Activated CD4-positive, CD25-positive, alpha-beta regulatory T cell (primary cell): ENCODE measurements at regions not wholly inside any gene's neighbourhood (a gene's known extent, or its start where the extent isn't known, plus 50 kb on each side); places are given as distances from the start of the nearest gene placed in this dataset.
"Not testable (repeated sequence)": the region's sequence is repeated elsewhere in the genome, so short reads cannot be mapped to it uniquely, and the experiment has no call there.

Experiments used
- DNase-seq, 4 experiments: peaks; one replicate each; lab custom pipeline; 2025; lab: John Stamatoyannopoulos, UW

- no peak for DNase-seq
Measured at GRCh38 chr7:89772276-89772675, 382.0 kb upstream of the STEAP1 start.

GRCh38 chr7:89773611-89774010 lies 380.7 kb upstream of the STEAP1 start:
- DNase-seq = no peak

- DNase-seq = no peak
Measured at GRCh38 chr7:89775459-89775858, 378.8 kb upstream of the STEAP1 start.

- no peak for DNase-seq
Measured at GRCh38 chr7:89776980-89777379, 377.3 kb upstream of the STEAP1 start.

GRCh38 chr7:89777499-89777898 lies 376.8 kb upstream of the STEAP1 start:
- DNase-seq = no peak

- no peak for DNase-seq
Measured at GRCh38 chr7:89780291-89780690, 374.0 kb upstream of the STEAP1 start.

GRCh38 chr7:89796481-89796880 lies 357.8 kb upstream of the STEAP1 start:
- no peak for DNase-seq

- DNase-seq = no peak
Measured at GRCh38 chr7:89797965-89798598, 356.2 kb upstream of the STEAP1 start.

GRCh38 chr7:89798599-89798996 lies 355.7 kb upstream of the STEAP1 start:
- DNase-seq = no peak

GRCh38 chr7:89800761-89801160 lies 353.5 kb upstream of the STEAP1 start:
- DNase-seq = no peak

- no peak for DNase-seq
Measured at GRCh38 chr7:89809291-89809690, 345.0 kb upstream of the STEAP1 start.

GRCh38 chr7:89813081-89813480 lies 341.2 kb upstream of the STEAP1 start:
- DNase-seq = no peak

GRCh38 chr7:89826121-89826520 lies 328.1 kb upstream of the STEAP1 start:
- DNase-seq = no peak

GRCh38 chr7:89826557-89826956 lies 327.7 kb upstream of the STEAP1 start:
- DNase-seq = no peak

GRCh38 chr7:89837515-89837914 lies 316.8 kb upstream of the STEAP1 start:
- no peak for DNase-seq

- no peak for DNase-seq
Measured at GRCh38 chr7:89839329-89839728, 314.9 kb upstream of the STEAP1 start.

- DNase-seq = no peak
Measured at GRCh38 chr7:89845952-89846351, 308.3 kb upstream of the STEAP1 start.

GRCh38 chr7:89849052-89849451 lies 305.2 kb upstream of the STEAP1 start:
- no peak for DNase-seq

- DNase-seq = not testable (repeated sequence)
Measured at GRCh38 chr7:89857053-89857452, 297.2 kb upstream of the STEAP1 start.

- no peak for DNase-seq
Measured at GRCh38 chr7:89857767-89858166, 296.5 kb upstream of the STEAP1 start.

- no peak for DNase-seq
Measured at GRCh38 chr7:89887489-89887888, 266.8 kb upstream of the STEAP1 start.

- no peak for DNase-seq
Measured at GRCh38 chr7:89908736-89909135, 245.5 kb upstream of the STEAP1 start.

GRCh38 chr7:89914711-89915110 lies 239.6 kb upstream of the STEAP1 start:
- DNase-seq = no peak

- DNase-seq = no peak
Measured at GRCh38 chr7:89926194-89926593, 228.1 kb upstream of the STEAP1 start.

GRCh38 chr7:89926701-89927100 lies 227.6 kb upstream of the STEAP1 start:
- DNase-seq = no peak
